Tibial nerve (tissue), 3 donors: ENCODE measurements at regions not wholly inside any gene's neighbourhood (a gene's known extent, or its start where the extent isn't known, plus 50 kb on each side); places are given as distances from the start of the nearest gene placed in this dataset.
"Not testable (repeated sequence)": the region's sequence is repeated elsewhere in the genome, so short reads cannot be mapped to it uniquely, and the experiment has no call there.

Experiments used
- POLR2A ChIP-seq, 2 donors: fragments of 450-650 bp; IDR thresholded peaks; one replicate each; pipeline ENCODE4 v1.6.1; 2017; ENCODE audit warnings: antibody characterized with exemption in 2 of 2, mild to moderate bottlenecking in 2 of 2, moderate library complexity in 2 of 2
- TF ChIP-seq, protein P1 (sequence below), 5 experiments: fragments of 200-600 bp in 3 of 5; fragments of 450-650 bp in 2 of 5; sonication (generic) in 3 of 5; IDR thresholded peaks; one replicate each; pipeline ENCODE4 v1.5.1; 2016 to 2019; ENCODE audit warnings: antibody characterized with exemption in 5 of 5, mild to moderate bottlenecking in 3 of 5, moderate library complexity in 2 of 5

GRCh38 chr18:60918862-60919261, 414.4 kb upstream of the CDH20 start:
- TF ChIP-seq, protein P1, sequence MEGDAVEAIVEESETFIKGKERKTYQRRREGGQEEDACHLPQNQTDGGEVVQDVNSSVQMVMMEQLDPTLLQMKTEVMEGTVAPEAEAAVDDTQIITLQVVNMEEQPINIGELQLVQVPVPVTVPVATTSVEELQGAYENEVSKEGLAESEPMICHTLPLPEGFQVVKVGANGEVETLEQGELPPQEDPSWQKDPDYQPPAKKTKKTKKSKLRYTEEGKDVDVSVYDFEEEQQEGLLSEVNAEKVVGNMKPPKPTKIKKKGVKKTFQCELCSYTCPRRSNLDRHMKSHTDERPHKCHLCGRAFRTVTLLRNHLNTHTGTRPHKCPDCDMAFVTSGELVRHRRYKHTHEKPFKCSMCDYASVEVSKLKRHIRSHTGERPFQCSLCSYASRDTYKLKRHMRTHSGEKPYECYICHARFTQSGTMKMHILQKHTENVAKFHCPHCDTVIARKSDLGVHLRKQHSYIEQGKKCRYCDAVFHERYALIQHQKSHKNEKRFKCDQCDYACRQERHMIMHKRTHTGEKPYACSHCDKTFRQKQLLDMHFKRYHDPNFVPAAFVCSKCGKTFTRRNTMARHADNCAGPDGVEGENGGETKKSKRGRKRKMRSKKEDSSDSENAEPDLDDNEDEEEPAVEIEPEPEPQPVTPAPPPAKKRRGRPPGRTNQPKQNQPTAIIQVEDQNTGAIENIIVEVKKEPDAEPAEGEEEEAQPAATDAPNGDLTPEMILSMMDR (IDR thresholded peaks at IDR 0.05) = not testable (repeated sequence)
- TF ChIP-seq POLR2A (IDR thresholded peaks at IDR 0.05) = not testable (repeated sequence)
